Parathyroid adenoma (tissue), 2 donors: ENCODE measurements at regions not wholly inside any gene's neighbourhood (a gene's known extent, or its start where the extent isn't known, plus 50 kb on each side); places are given as distances from the start of the nearest gene placed in this dataset.

ENCODE experiments used
- H2AFZ ChIP-seq: fragments of 300-600 bp; sonication (generic); one replicate; pipeline ENCODE4 v1.7.0; 2017; ENCODE audit warnings: antibody characterized with exemption, mild to moderate bottlenecking
- H3K27ac ChIP-seq: fragments of 300-600 bp; sonication (generic); one replicate; pipeline ENCODE4 v1.7.0; 2017
- H3K27me3 ChIP-seq: fragments of 300-600 bp; sonication (generic); one replicate; pipeline ENCODE4 v1.7.0; 2017; ENCODE audit warnings: low read length; ENCODE audit not compliant: control insufficient read depth, insufficient read depth
- H3K36me3 ChIP-seq: fragments of 300-600 bp; sonication (generic); one replicate; pipeline ENCODE4 v1.7.0; 2017; ENCODE audit warnings: low read length; ENCODE audit not compliant: control insufficient read depth, insufficient read depth
- H3K4me1 ChIP-seq: fragments of 300-600 bp; sonication (generic); one replicate; pipeline ENCODE4 v1.7.0; 2017; ENCODE audit warnings: control low read depth
- H3K4me2 ChIP-seq: fragments of 300-600 bp; sonication (generic); one replicate; pipeline ENCODE4 v1.7.0; 2017; ENCODE audit warnings: low read length
- H3K4me3 ChIP-seq: fragments of 300-600 bp; sonication (generic); one replicate; pipeline ENCODE4 v1.7.0; 2017; ENCODE audit warnings: low read depth, low read length
- H3K79me2 ChIP-seq: fragments of 300-600 bp; sonication (generic); one replicate; pipeline ENCODE4 v1.7.0; 2017; ENCODE audit warnings: control low read depth
- H3K9ac ChIP-seq: fragments of 300-600 bp; sonication (generic); one replicate; pipeline ENCODE4 v1.7.0; 2017; ENCODE audit warnings: mild to moderate bottlenecking
- H3K9me3 ChIP-seq: fragments of 300-600 bp; sonication (generic); one replicate; pipeline ENCODE4 v1.7.0; 2017; ENCODE audit warnings: low read length; ENCODE audit not compliant: control insufficient read depth
- CTCF ChIP-seq: fragments of 300-600 bp; sonication (generic); IDR thresholded peaks from one replicate; pipeline ENCODE4 v1.7.0; 2017; ENCODE audit warnings: antibody characterized with exemption, mild to moderate bottlenecking
- donor health status: primary hyperparathyroidism.

GRCh38 chr11:122033193-122033592 is 82.8 kb downstream of the BLID start:
- H3K27ac ChIP-seq: no peak overlapping the region
- H3K27me3 ChIP-seq: no peaks in the 10 kb centered on the region
- no peak overlapping the region for H2AFZ ChIP-seq
- no peaks in the 10 kb centered on the region for H3K79me2 ChIP-seq
- no peaks in the 10 kb centered on the region for H3K9me3 ChIP-seq
- H3K9ac ChIP-seq: no peak overlapping the region
- H3K4me1 ChIP-seq: no peaks in the 10 kb centered on the region
- no peak overlapping the region for H3K4me2 ChIP-seq
- no peak for TF ChIP-seq CTCF
- no peak overlapping the region for H3K4me3 ChIP-seq
- H3K36me3 ChIP-seq: no peaks in the 10 kb centered on the region

GRCh38 chr11:122032317-122032716 is 83.7 kb downstream of the BLID start:
- no peak overlapping the region for H3K9ac ChIP-seq

GRCh38 chr11:122031813-122032212 is 84.2 kb downstream of the BLID start:
- no peak overlapping the region for H3K4me2 ChIP-seq
- TF ChIP-seq CTCF: no peak

More at GRCh38 chr11:122032317-122032716, 83.7 kb downstream of the BLID start:
- no peak for TF ChIP-seq CTCF
- Histone ChIP-seq H3K9me3 (no peaks in the 10 kb centered on the region), H3K36me3 (no peaks in the 10 kb centered on the region), H3K4me2 (no peak overlapping the region), H3K4me1 (no peaks in the 10 kb centered on the region), H2AFZ (no peak overlapping the region), H3K27ac (no peak overlapping the region), H3K79me2 (no peaks in the 10 kb centered on the region), H3K4me3 (no peak overlapping the region), H3K27me3 (no peaks in the 10 kb centered on the region)

GRCh38 chr11:122030286-122030685 is 85.7 kb downstream of the BLID start:
- H3K9me3 ChIP-seq: no peaks in the 10 kb centered on the region
- no peak overlapping the region for H2AFZ ChIP-seq
- no peaks in the 10 kb centered on the region for H3K79me2 ChIP-seq
- no peak for TF ChIP-seq CTCF
- H3K27me3 ChIP-seq: no peaks in the 10 kb centered on the region
- H3K36me3 ChIP-seq: no peaks in the 10 kb centered on the region
- H3K4me3 ChIP-seq: no peak overlapping the region
- H3K4me2 ChIP-seq: no peak overlapping the region
- no peak overlapping the region for H3K9ac ChIP-seq
- H3K27ac ChIP-seq: no peak overlapping the region
- no peaks in the 10 kb centered on the region for H3K4me1 ChIP-seq

More at GRCh38 chr11:122031813-122032212, 84.2 kb downstream of the BLID start:
- no peaks in the 10 kb centered on the region for H3K27me3 ChIP-seq
- no peak overlapping the region for H3K9ac ChIP-seq
- no peak overlapping the region for H3K4me3 ChIP-seq
- no peaks in the 10 kb centered on the region for H3K4me1 ChIP-seq
- no peaks in the 10 kb centered on the region for H3K36me3 ChIP-seq
- H3K9me3 ChIP-seq: no peaks in the 10 kb centered on the region
- H2AFZ ChIP-seq: no peak overlapping the region
- H3K27ac ChIP-seq: no peak overlapping the region
- no peaks in the 10 kb centered on the region for H3K79me2 ChIP-seq

- H3K4me3 ChIP-seq: no peak overlapping the region
- H3K4me1 ChIP-seq: no peaks in the 10 kb centered on the region
- no peak overlapping the region for H2AFZ ChIP-seq
- H3K27ac ChIP-seq: no peak overlapping the region
- H3K9me3 ChIP-seq: no peaks in the 10 kb centered on the region
- H3K79me2 ChIP-seq: no peaks in the 10 kb centered on the region
- no peaks in the 10 kb centered on the region for H3K36me3 ChIP-seq
- no peak overlapping the region for H3K9ac ChIP-seq
- no peak overlapping the region for H3K4me2 ChIP-seq
- TF ChIP-seq CTCF: no peak
- H3K27me3 ChIP-seq: no peaks in the 10 kb centered on the region
These were observed 87.5 kb downstream of the BLID start for GRCh38 chr11:122028545-122028944.
